Caco-2 (cell line): ENCODE measurements at regions not wholly inside any gene's neighbourhood (a gene's known extent, or its start where the extent isn't known, plus 50 kb on each side); places are given as distances from the start of the nearest gene placed in this dataset.
"Not testable (repeated sequence)": the region's sequence is repeated elsewhere in the genome, so short reads cannot be mapped to it uniquely, and the experiment has no call there.

Source experiments
- BruUV-seq: library from RNA; stranded (reverse); fragments of 400-500 nt; replicated peaks from 2 replicates; lab custom pipeline; 2021; lab: Mats Ljungman, UMichigan
- CTCF ChIA-PET: fragments of 300-600 bp; sonication (Branson Sonifier 250); formaldehyde crosslinking; loops from one replicate; lab custom pipeline; 2022; ENCODE audit warnings: antibody characterized with exemption; lab: Charles Lee
- POLR2A ChIA-PET: fragments of 300-600 bp; sonication (Branson Sonifier 250); formaldehyde crosslinking; loops from one replicate; lab custom pipeline; 2022; ENCODE audit warnings: antibody characterized with exemption; lab: Charles Lee
- DNase-seq, 2 experiments: peaks; one replicate each; pipeline versions ENCODE4 v3.0.0 to v3.0.0-alpha.2; 2020 to 2022
- H3K27me3 ChIP-seq: replicated peaks from 2 replicates; pipeline ENCODE4 v1.6.0; 2011; ENCODE audit warnings: low read length; ENCODE audit not compliant: control insufficient read depth, insufficient read depth
- H3K36me3 ChIP-seq: 2 replicates; pipeline ENCODE4 v1.5.1; 2011; ENCODE audit warnings: low read length; ENCODE audit not compliant: control insufficient read depth, insufficient read depth
- H3K4me1 ChIP-seq: fragments of 250-450 bp; sonication (Bioruptor Pico); 2 replicates; pipeline ENCODE4 v1.5.1; 2020; ENCODE audit warnings: mild to moderate bottlenecking
- H3K4me3 ChIP-seq: 2 replicates; pipeline ENCODE4 v1.5.1; 2011; ENCODE audit warnings: low read depth, mild to moderate bottlenecking, control low read depth, low read length
- H3K9me3 ChIP-seq: fragments of 250-450 bp; sonication (Bioruptor Pico); 2 replicates; pipeline ENCODE4 v1.5.1; 2020; ENCODE audit warnings: mild to moderate bottlenecking, moderate library complexity
- H3K27ac Mint-ChIP-seq: one replicate; pipeline ENCODE4 v1.8.0; 2022; ENCODE audit warnings: mixed read lengths; ENCODE audit not compliant: unreplicated experiment
- H3K27me3 Mint-ChIP-seq: one replicate; pipeline ENCODE4 v1.8.0; 2022; ENCODE audit warnings: mixed read lengths; ENCODE audit not compliant: insufficient read depth, unreplicated experiment
- H3K36me3 Mint-ChIP-seq: one replicate; pipeline ENCODE4 v1.8.0; 2022; ENCODE audit warnings: mild to moderate bottlenecking, mixed read lengths; ENCODE audit not compliant: insufficient read depth, unreplicated experiment
- H3K4me1 Mint-ChIP-seq: one replicate; pipeline ENCODE4 v1.8.0; 2022; ENCODE audit warnings: low read depth, mixed read lengths; ENCODE audit not compliant: unreplicated experiment
- H3K4me3 Mint-ChIP-seq: one replicate; pipeline ENCODE4 v1.8.0; 2022; ENCODE audit warnings: mild to moderate bottlenecking, moderate library complexity, mixed read lengths; ENCODE audit not compliant: unreplicated experiment
- H3K9me3 Mint-ChIP-seq: one replicate; pipeline ENCODE4 v1.8.0; 2022; ENCODE audit warnings: mixed read lengths; ENCODE audit not compliant: unreplicated experiment
- intact Hi-C: fragments of 100-400 bp; cut with micrococcal nuclease; formaldehyde crosslinking; loops from one replicate; pipeline ENCODE4 v1.10.0; 2022; ENCODE audit not compliant: unreplicated experiment

GRCh38 chr15:21324720-21325460 lies 115.4 kb downstream of the POTEB3 start:
- H3K36me3 ChIP-seq, H3K4me3 ChIP-seq, BruUV-seq, H3K9me3 Mint-ChIP-seq, H3K4me1 ChIP-seq, H3K27ac Mint-ChIP-seq, H3K4me3 Mint-ChIP-seq, DNase-seq, H3K27me3 Mint-ChIP-seq, intact Hi-C loops, H3K27me3 ChIP-seq, H3K36me3 Mint-ChIP-seq, H3K9me3 ChIP-seq, H3K4me1 Mint-ChIP-seq, CTCF ChIA-PET, POLR2A ChIA-PET: not testable (repeated sequence)

- H3K27ac Mint-ChIP-seq, H3K9me3 Mint-ChIP-seq, intact Hi-C loops, H3K27me3 Mint-ChIP-seq, H3K4me3 ChIP-seq, H3K4me1 ChIP-seq, H3K4me1 Mint-ChIP-seq, H3K27me3 ChIP-seq, H3K36me3 Mint-ChIP-seq, H3K4me3 Mint-ChIP-seq, DNase-seq, BruUV-seq, H3K36me3 ChIP-seq, POLR2A ChIA-PET, H3K9me3 ChIP-seq: not testable (repeated sequence)
- CTCF ChIA-PET = interaction anchor here (0.5 to 0.9 kb wide), 5 partner anchors 11 to 939 kb away, joined by 4 to 8 read pairs (median 4); no protein-coding TSS in a partner anchor
Observed at GRCh38 chr15:21284353-21284752, 155.9 kb downstream of the POTEB3 start.

GRCh38 chr15:21283210-21283609 lies 157.1 kb downstream of the POTEB3 start:
- H3K4me1 Mint-ChIP-seq, DNase-seq, H3K27ac Mint-ChIP-seq, H3K36me3 ChIP-seq, POLR2A ChIA-PET, H3K4me3 Mint-ChIP-seq, H3K4me1 ChIP-seq, BruUV-seq, H3K27me3 Mint-ChIP-seq, H3K36me3 Mint-ChIP-seq, intact Hi-C loops, H3K27me3 ChIP-seq, H3K4me3 ChIP-seq, CTCF ChIA-PET, H3K9me3 Mint-ChIP-seq, H3K9me3 ChIP-seq: not testable (repeated sequence)

DNA sequence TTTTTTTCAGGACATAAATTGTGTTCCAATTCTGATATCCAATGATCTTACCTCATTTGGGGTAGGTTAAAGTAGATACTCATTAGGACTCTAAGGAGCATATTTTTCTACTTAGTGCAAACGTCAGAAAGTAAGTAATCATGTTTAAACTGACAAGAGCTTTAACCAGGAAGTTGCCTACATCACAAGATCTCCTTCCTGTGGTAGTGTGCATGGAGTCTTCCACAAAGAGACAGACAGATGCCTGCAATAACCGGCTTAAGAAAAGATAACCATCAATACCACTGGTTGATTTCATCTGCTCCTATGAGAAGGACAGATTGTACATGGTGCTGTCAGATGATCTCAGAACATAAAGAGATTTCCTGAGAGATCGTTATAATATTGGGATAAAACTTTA lies 160.0 kb downstream of the POTEB3 start:
- H3K27me3 Mint-ChIP-seq, H3K9me3 ChIP-seq, CTCF ChIA-PET, H3K36me3 ChIP-seq, BruUV-seq, H3K36me3 Mint-ChIP-seq, DNase-seq, H3K27ac Mint-ChIP-seq, intact Hi-C loops, H3K4me1 ChIP-seq, H3K9me3 Mint-ChIP-seq, POLR2A ChIA-PET, H3K4me3 ChIP-seq, H3K4me1 Mint-ChIP-seq, H3K4me3 Mint-ChIP-seq, H3K27me3 ChIP-seq: not testable (repeated sequence)

DNA sequence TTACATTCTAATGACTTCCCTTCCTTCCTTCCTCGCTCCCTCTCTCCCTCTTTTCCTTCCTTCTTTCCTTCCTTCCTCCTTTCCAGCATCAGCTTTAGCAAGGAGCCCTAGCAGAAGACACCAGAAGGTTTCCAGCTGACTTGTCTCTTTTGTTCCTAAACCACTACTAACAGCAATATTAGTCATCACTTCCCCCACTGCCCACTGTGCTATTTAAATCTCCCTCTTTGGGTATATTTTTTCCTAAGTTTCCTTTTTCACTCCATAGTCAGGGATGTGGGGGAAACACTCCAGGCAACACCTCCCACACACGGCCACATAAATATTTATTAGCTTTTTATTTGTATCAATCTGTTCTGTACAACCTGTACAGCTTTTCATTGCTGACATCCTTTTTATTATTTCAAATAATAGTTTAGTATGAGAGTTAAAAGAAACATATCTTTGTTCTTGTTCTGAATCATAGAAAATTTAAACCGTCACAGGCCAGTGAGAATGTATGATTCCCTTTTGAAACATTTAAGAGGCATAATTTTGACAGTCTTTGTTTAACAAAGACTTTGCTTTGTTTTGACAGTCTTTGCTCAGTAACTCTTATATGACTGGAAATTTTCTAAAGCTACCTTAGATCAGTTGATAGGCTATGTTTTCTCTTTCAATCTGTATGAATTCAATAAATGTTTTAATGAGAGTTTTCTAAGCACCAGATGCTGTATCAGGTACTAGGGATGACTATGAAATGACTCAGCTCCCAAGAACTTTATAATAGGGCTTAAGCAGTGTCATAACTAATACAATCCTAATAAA lies 167.9 kb downstream of the POTEB3 start:
- CTCF ChIA-PET = interaction anchor here (2.4 kb wide), 1 partner anchor 12 kb away, joined by 8 read pairs; no protein-coding TSS in a partner anchor
- POLR2A ChIA-PET, BruUV-seq, H3K4me3 Mint-ChIP-seq, H3K4me3 ChIP-seq, DNase-seq, H3K4me1 Mint-ChIP-seq, H3K4me1 ChIP-seq, H3K27me3 ChIP-seq, H3K27ac Mint-ChIP-seq, intact Hi-C loops, H3K9me3 ChIP-seq, H3K36me3 Mint-ChIP-seq, H3K36me3 ChIP-seq, H3K9me3 Mint-ChIP-seq, H3K27me3 Mint-ChIP-seq: not testable (repeated sequence)
